Endothelial cell of umbilical vein (primary cell): ENCODE measurements at regions not wholly inside any gene's neighbourhood (a gene's known extent, or its start where the extent isn't known, plus 50 kb on each side); places are given as distances from the start of the nearest gene placed in this dataset.

Source experiments
- BruUV-seq: library from RNA; stranded (reverse); fragments of 400-500 nt; replicated peaks from 2 replicates; lab custom pipeline; 2021; lab: Mats Ljungman, UMichigan
- CTCF ChIA-PET: fragments of 300-600, 350-600 bp; sonication (Branson Sonifier 250); formaldehyde crosslinking; loops from one replicate; lab custom pipeline; 2021; ENCODE audit warnings: antibody characterized with exemption, inconsistent platforms; lab: Charles Lee
- POLR2A ChIA-PET: fragments of 300-600, 350-600 bp; sonication (Branson Sonifier 250); formaldehyde crosslinking; loops from one replicate; lab custom pipeline; 2021; ENCODE audit warnings: antibody characterized with exemption, inconsistent platforms; lab: Charles Lee
- DNase-seq: peaks from one replicate; pipeline ENCODE4 v3.0.0-alpha.2; 2011; ENCODE audit warnings: low read depth, low spot score
- FAIRE-seq: peaks from 2 replicates; lab custom pipeline; 2011; peaks lifted over from hg19 to GRCh38; lab: Jason Lieb, UNC
- H2AFZ ChIP-seq: 2 replicates; pipeline ENCODE4 v1.6.0; 2012; ENCODE audit warnings: low read depth, low read length, control low read depth, inconsistent platforms
- H3K27ac ChIP-seq: 2 replicates; pipeline ENCODE4 v1.5.1; 2011; ENCODE audit warnings: low read depth, mild to moderate bottlenecking, control low read depth, low read length, moderate library complexity; ENCODE audit not compliant: insufficient read depth
- H3K27me3 ChIP-seq, 2 experiments: 2 replicates each; pipeline versions ENCODE4 v1.6.0 to v1.6.1; 2011; ENCODE audit warnings: low read length in 2 of 2, mixed read lengths in 1 of 2; ENCODE audit not compliant: control insufficient read depth in 2 of 2, insufficient read depth in 2 of 2
- H3K36me3 ChIP-seq, 2 experiments: 2 replicates in 1 of 2; 3 replicates in 1 of 2; pipeline ENCODE4 v1.5.1; 2011; ENCODE audit warnings: low read length in 2 of 2, mild to moderate bottlenecking in 1 of 2, moderate library complexity in 1 of 2; ENCODE audit not compliant: control insufficient read depth in 2 of 2, insufficient read depth in 2 of 2; ENCODE audit errors: extremely low read depth in 1 of 2
- H3K4me1 ChIP-seq: 3 replicates; pipeline ENCODE4 v1.5.1; 2011; ENCODE audit warnings: mild to moderate bottlenecking, low read length; ENCODE audit not compliant: control insufficient read depth, insufficient read depth; ENCODE audit errors: extremely low read depth
- H3K4me2 ChIP-seq: 2 replicates; pipeline ENCODE4 v1.6.1; 2011; ENCODE audit warnings: low read length, control low read depth, mixed read lengths; ENCODE audit not compliant: insufficient read depth
- H3K4me3 ChIP-seq, 3 experiments: fragments of 200-600 bp in 1 of 3; sonication (generic), shearing (Covaris generic) in 1 of 3; replicated peaks in 1 of 3; 2 replicates each; pipeline ENCODE4 v1.5.1; 2011 to 2016; ENCODE audit warnings: control low read depth in 3 of 3, low read length in 3 of 3, mild to moderate bottlenecking in 2 of 3, inconsistent platforms in 1 of 3, low read depth in 1 of 3, moderate library complexity in 1 of 3; ENCODE audit not compliant: insufficient read depth in 1 of 3
- H3K79me2 ChIP-seq: 2 replicates; pipeline ENCODE4 v1.6.0; 2012; ENCODE audit warnings: low read length, inconsistent platforms; ENCODE audit not compliant: control insufficient read depth, insufficient read depth
- H3K9ac ChIP-seq: replicated peaks from 2 replicates; pipeline ENCODE3; 2011; ENCODE audit warnings: low read length, control low read depth; ENCODE audit not compliant: insufficient read depth; ENCODE audit errors: extremely low read depth
- H3K9me1 ChIP-seq: replicated peaks from 3 replicates; pipeline ENCODE4 v1.6.0; 2011; ENCODE audit warnings: mild to moderate bottlenecking, low read length; ENCODE audit not compliant: control insufficient read depth, insufficient read depth; ENCODE audit errors: extremely low read depth
- H3K9me3 ChIP-seq: replicated peaks from 2 replicates; pipeline ENCODE4 v1.5.1; 2012; ENCODE audit warnings: low read length, inconsistent platforms; ENCODE audit not compliant: control insufficient read depth, insufficient read depth
- H4K20me1 ChIP-seq: replicated peaks from 2 replicates; pipeline ENCODE3; 2011; ENCODE audit warnings: mild to moderate bottlenecking, low read length; ENCODE audit not compliant: control insufficient read depth, insufficient read depth; ENCODE audit errors: extremely low read depth
- EZH2 ChIP-seq: IDR thresholded peaks from 2 replicates; pipeline ENCODE4 v1.6.1; 2012; ENCODE audit warnings: borderline replicate concordance, low read depth, mild to moderate bottlenecking, moderate library complexity, low read length, inconsistent platforms; ENCODE audit not compliant: severe bottlenecking
- FOS ChIP-seq: IDR thresholded peaks from 2 replicates; pipeline ENCODE4 v1.6.1; 2011; ENCODE audit warnings: mild to moderate bottlenecking, low read length, moderate library complexity, borderline replicate concordance; ENCODE audit not compliant: insufficient read depth
- GATA2 ChIP-seq: IDR thresholded peaks from 2 replicates; pipeline ENCODE4 v1.7.0; 2011; ENCODE audit warnings: low read depth, mild to moderate bottlenecking, moderate library complexity, mixed read lengths, low read length; ENCODE audit not compliant: insufficient read length, insufficient read depth
- JUN ChIP-seq: IDR thresholded peaks from 2 replicates; pipeline ENCODE4 v1.6.1; 2011; ENCODE audit warnings: borderline replicate concordance, low read depth; ENCODE audit not compliant: insufficient read length, insufficient read depth
- MYC ChIP-seq: IDR thresholded peaks from one replicate; pipeline ENCODE4 v1.6.1; 2011; ENCODE audit warnings: mild to moderate bottlenecking, low read depth, low read length
- POLR2A ChIP-seq: IDR thresholded peaks from 2 replicates; pipeline ENCODE4 v1.6.1; 2012; ENCODE audit warnings: low read depth, mild to moderate bottlenecking, control low read depth, low read length
- POLR2AphosphoS5 ChIP-seq: IDR thresholded peaks from 2 replicates; pipeline ENCODE4 v1.6.1; 2012; ENCODE audit warnings: low read depth, mild to moderate bottlenecking, control low read depth, low read length, moderate library complexity; ENCODE audit not compliant: insufficient read depth
- dilution Hi-C: fragments of 300-500 bp; cut with MboI; formaldehyde crosslinking; loops from one replicate; pipeline ENCODE4 v1.15.0; 2019; ENCODE audit warnings: low sequenced_read_pairs; ENCODE audit not compliant: extremely low pct_ligation_motif_present
- intact Hi-C: fragments of 100-400 bp; cut with micrococcal nuclease; formaldehyde crosslinking; loops from one replicate; pipeline ENCODE4 v1.10.0; 2022
- TF ChIP-seq, protein P1 (sequence below), 2 donors: IDR thresholded peaks; 1 replicate in 1 of 2; 2 replicates in 1 of 2; pipeline ENCODE4 v1.5.1; 2011; ENCODE audit warnings: low read length in 2 of 2, mild to moderate bottlenecking in 2 of 2, moderate library complexity in 2 of 2, control low read depth in 1 of 2, inconsistent platforms in 1 of 2, low read depth in 1 of 2; ENCODE audit not compliant: insufficient read depth in 1 of 2; ENCODE audit errors: extremely low read depth in 1 of 2
- TF ChIP-seq, protein P2 (sequence below): IDR thresholded peaks from 2 replicates; pipeline ENCODE4 v1.6.1; 2011; ENCODE audit not compliant: insufficient read depth, insufficient read length

DNA sequence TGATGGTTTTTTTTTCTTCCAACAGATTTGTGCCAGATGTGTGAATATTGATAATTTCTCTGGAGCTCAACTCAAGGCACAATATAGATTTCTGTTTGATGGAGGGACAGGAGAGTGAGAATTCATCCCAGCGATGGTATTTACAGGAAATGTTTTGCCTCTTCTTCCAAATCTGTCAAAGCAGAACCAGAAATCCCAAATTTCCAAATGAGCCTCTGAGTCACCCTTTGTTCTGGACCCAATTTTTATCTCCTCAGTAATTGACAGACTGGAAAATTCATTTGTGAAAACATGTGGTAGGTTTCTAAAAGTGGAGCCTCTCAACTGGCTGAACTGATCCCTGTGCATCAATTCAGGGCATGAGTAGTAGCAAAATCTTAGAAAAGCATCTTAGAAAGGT lies 223.2 kb upstream of the TSHZ2 start:
- intact Hi-C loops: no loop called here
- H4K20me1 ChIP-seq: no peaks in the 10 kb centered on the region
- no TSS peak for BruUV-seq
- H3K36me3 ChIP-seq: no peaks in the 10 kb centered on the region
- no peak overlapping the region for H3K4me3 ChIP-seq
- DNase-seq (no peak), FAIRE-seq (no peak)
- no peaks in the 10 kb centered on the region for H3K27me3 ChIP-seq
- H3K27ac ChIP-seq: no peak overlapping the region
- H3K9me1 ChIP-seq: no peaks in the 10 kb centered on the region
- dilution Hi-C loops: no loop called here
- H3K4me1 ChIP-seq: no peaks in the 10 kb centered on the region
- no peak for TF ChIP-seq FOS
- TF ChIP-seq JUN: no peak
- no peak for TF ChIP-seq EZH2
- TF ChIP-seq, protein P1, sequence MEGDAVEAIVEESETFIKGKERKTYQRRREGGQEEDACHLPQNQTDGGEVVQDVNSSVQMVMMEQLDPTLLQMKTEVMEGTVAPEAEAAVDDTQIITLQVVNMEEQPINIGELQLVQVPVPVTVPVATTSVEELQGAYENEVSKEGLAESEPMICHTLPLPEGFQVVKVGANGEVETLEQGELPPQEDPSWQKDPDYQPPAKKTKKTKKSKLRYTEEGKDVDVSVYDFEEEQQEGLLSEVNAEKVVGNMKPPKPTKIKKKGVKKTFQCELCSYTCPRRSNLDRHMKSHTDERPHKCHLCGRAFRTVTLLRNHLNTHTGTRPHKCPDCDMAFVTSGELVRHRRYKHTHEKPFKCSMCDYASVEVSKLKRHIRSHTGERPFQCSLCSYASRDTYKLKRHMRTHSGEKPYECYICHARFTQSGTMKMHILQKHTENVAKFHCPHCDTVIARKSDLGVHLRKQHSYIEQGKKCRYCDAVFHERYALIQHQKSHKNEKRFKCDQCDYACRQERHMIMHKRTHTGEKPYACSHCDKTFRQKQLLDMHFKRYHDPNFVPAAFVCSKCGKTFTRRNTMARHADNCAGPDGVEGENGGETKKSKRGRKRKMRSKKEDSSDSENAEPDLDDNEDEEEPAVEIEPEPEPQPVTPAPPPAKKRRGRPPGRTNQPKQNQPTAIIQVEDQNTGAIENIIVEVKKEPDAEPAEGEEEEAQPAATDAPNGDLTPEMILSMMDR (IDR thresholded peaks at IDR 0.05; ENCODE audit: extremely low read depth in 1 of 2, insufficient read depth in 1 of 2, low read depth in 1 of 2, low read length in 2 of 2): no peak
- no peak for TF ChIP-seq POLR2A
- no peak for TF ChIP-seq GATA2
- TF ChIP-seq POLR2AphosphoS5: no peak
- TF ChIP-seq MYC: no peak
- TF ChIP-seq, protein P2, sequence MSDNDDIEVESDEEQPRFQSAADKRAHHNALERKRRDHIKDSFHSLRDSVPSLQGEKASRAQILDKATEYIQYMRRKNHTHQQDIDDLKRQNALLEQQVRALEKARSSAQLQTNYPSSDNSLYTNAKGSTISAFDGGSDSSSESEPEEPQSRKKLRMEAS: no peak
- ChIA-PET POLR2A (no interaction called here), CTCF (no interaction called here)
- H3K4me2 ChIP-seq: no peak overlapping the region
- no peaks in the 10 kb centered on the region for H3K9me3 ChIP-seq
- no peak overlapping the region for H2AFZ ChIP-seq
- H3K79me2 ChIP-seq: no peaks in the 10 kb centered on the region
- H3K9ac ChIP-seq: no peak overlapping the region
